ENCODE measurements at regions not wholly inside any gene's neighbourhood (a gene's known extent, or its start where the extent isn't known, plus 50 kb on each side); places are given as distances from the start of the nearest gene placed in this dataset.
"Not testable (repeated sequence)": the region's sequence is repeated elsewhere in the genome, so short reads cannot be mapped to it uniquely, and the experiment has no call there.

GRCh38 chr20:29311046-29311445, 1946.4 kb upstream of the DEFB115 start:
- ATAC-seq; H3K4me1 Mint-ChIP-seq; H3K4me3 Mint-ChIP-seq; H3K36me3 Mint-ChIP-seq; DNase-seq (ENCODE audit: low spot score in 2 of 2); H3K27ac Mint-ChIP-seq: not testable (repeated sequence)
- H3K9me3 Mint-ChIP-seq = peaks cover 37% of the 10 kb centered on the region

GRCh38 chr20:29312679-29313078, 1944.8 kb upstream of the DEFB115 start:
- peaks cover 38% of the 10 kb centered on the region for H3K9me3 Mint-ChIP-seq
- not testable (repeated sequence) for H3K36me3 Mint-ChIP-seq; H3K4me1 Mint-ChIP-seq; DNase-seq (ENCODE audit: low spot score in 2 of 2); H3K27ac Mint-ChIP-seq; H3K4me3 Mint-ChIP-seq; ATAC-seq

GRCh38 chr20:29313481-29313880, 1944.0 kb upstream of the DEFB115 start:
- no peak overlapping the region for H3K27ac Mint-ChIP-seq
- DNase-seq (ENCODE audit: low spot score in 2 of 2) (no peak), ATAC-seq (no peak)
- H3K36me3 Mint-ChIP-seq = no peaks in the 10 kb centered on the region
- H3K4me3 Mint-ChIP-seq = no peak overlapping the region
- H3K4me1 Mint-ChIP-seq = peaks cover 1% of the 10 kb centered on the region
- H3K9me3 Mint-ChIP-seq = peaks cover 31% of the 10 kb centered on the region

- ATAC-seq (no peak), DNase-seq (ENCODE audit: low spot score in 2 of 2) (no peak)
- peaks cover 26% of the 10 kb centered on the region for H3K9me3 Mint-ChIP-seq
- H3K4me1 Mint-ChIP-seq = no peaks in the 10 kb centered on the region
- no peak overlapping the region for H3K4me3 Mint-ChIP-seq
- no peaks in the 10 kb centered on the region for H3K36me3 Mint-ChIP-seq
- H3K27ac Mint-ChIP-seq = no peak overlapping the region
These were observed 1943.2 kb upstream of the DEFB115 start for GRCh38 chr20:29314294-29314693.

- Mint-ChIP-seq H3K27ac (no peak overlapping the region), H3K36me3 (no peaks in the 10 kb centered on the region), H3K4me1 (no peaks in the 10 kb centered on the region), H3K9me3 (peaks cover 14% of the 10 kb centered on the region), H3K4me3 (no peak overlapping the region)
- ATAC-seq (no peak), DNase-seq (ENCODE audit: low spot score in 2 of 2) (no peak)
These were observed 1938.5 kb upstream of the DEFB115 start for GRCh38 chr20:29318871-29319461.

GRCh38 chr20:29319725-29320124, 1937.7 kb upstream of the DEFB115 start:
- H3K9me3 Mint-ChIP-seq = peaks cover 8% of the 10 kb centered on the region
- H3K4me3 Mint-ChIP-seq = no peak overlapping the region
- DNase-seq (ENCODE audit: low spot score in 2 of 2) = no peak

GRCh38 chr20:29320216-29320949, 1937.1 kb upstream of the DEFB115 start:
- H3K36me3 Mint-ChIP-seq, H3K9me3 Mint-ChIP-seq, H3K4me3 Mint-ChIP-seq, H3K27ac Mint-ChIP-seq, ATAC-seq, H3K4me1 Mint-ChIP-seq: not testable (repeated sequence)
- peak in 1 of 2 donors; percentile 34 for DNase-seq (ENCODE audit: low spot score in 2 of 2)

More at GRCh38 chr20:29319725-29320124, 1937.7 kb upstream of the DEFB115 start:
- ATAC-seq = no peak
- no peaks in the 10 kb centered on the region for H3K4me1 Mint-ChIP-seq
- H3K27ac Mint-ChIP-seq = no peak overlapping the region
- no peaks in the 10 kb centered on the region for H3K36me3 Mint-ChIP-seq

- not testable (repeated sequence) for H3K9me3 Mint-ChIP-seq, H3K36me3 Mint-ChIP-seq, ATAC-seq, H3K4me3 Mint-ChIP-seq, H3K27ac Mint-ChIP-seq, H3K4me1 Mint-ChIP-seq
- DNase-seq (ENCODE audit: low spot score in 2 of 2) = peak in 1 of 2 donors; percentile 42
These were observed 1933.6 kb upstream of the DEFB115 start for GRCh38 chr20:29323631-29324515.

GRCh38 chr20:29324516-29325303, 1932.8 kb upstream of the DEFB115 start:
- DNase-seq (ENCODE audit: low spot score in 2 of 2) = peak in 1 of 2 donors; percentile 36
- not testable (repeated sequence) for H3K9me3 Mint-ChIP-seq, H3K36me3 Mint-ChIP-seq, ATAC-seq, H3K4me3 Mint-ChIP-seq, H3K4me1 Mint-ChIP-seq, H3K27ac Mint-ChIP-seq

- Mint-ChIP-seq H3K36me3 (no peaks in the 10 kb centered on the region), H3K27ac (no peak overlapping the region), H3K9me3 (peaks cover 11% of the 10 kb centered on the region), H3K4me3 (no peak overlapping the region), H3K4me1 (peaks cover 5% of the 10 kb centered on the region)
- DNase-seq (ENCODE audit: low spot score in 2 of 2) (no peak), ATAC-seq (no peak)
These were observed 1932.2 kb upstream of the DEFB115 start for GRCh38 chr20:29325304-29325640.

- H3K9me3 Mint-ChIP-seq = peaks cover 15% of the 10 kb centered on the region
- not testable (repeated sequence) for H3K36me3 Mint-ChIP-seq; H3K4me1 Mint-ChIP-seq; H3K4me3 Mint-ChIP-seq; H3K27ac Mint-ChIP-seq; ATAC-seq; DNase-seq (ENCODE audit: low spot score in 2 of 2)
These were observed 1931.7 kb upstream of the DEFB115 start for GRCh38 chr20:29325781-29326180.

GRCh38 chr20:29326376-29327070, 1930.9 kb upstream of the DEFB115 start:
- H3K27ac Mint-ChIP-seq = no peak overlapping the region

GRCh38 chr20:29327600-29328420, 1929.7 kb upstream of the DEFB115 start:
- not testable (repeated sequence) for H3K4me1 Mint-ChIP-seq, ATAC-seq, H3K36me3 Mint-ChIP-seq, H3K27ac Mint-ChIP-seq, H3K4me3 Mint-ChIP-seq
- DNase-seq (ENCODE audit: low spot score in 2 of 2) = peak in 1 of 2 donors; percentile 71
- H3K9me3 Mint-ChIP-seq = peaks cover 19% of the 10 kb centered on the region

More at GRCh38 chr20:29326376-29327070, 1930.9 kb upstream of the DEFB115 start:
- peak in 1 of 2 donors; percentile 46 for DNase-seq (ENCODE audit: low spot score in 2 of 2)
- H3K9me3 Mint-ChIP-seq = peaks cover 14% of the 10 kb centered on the region
- no peaks in the 10 kb centered on the region for H3K36me3 Mint-ChIP-seq
- peaks cover 5% of the 10 kb centered on the region for H3K4me1 Mint-ChIP-seq
- H3K4me3 Mint-ChIP-seq = no peak overlapping the region
- ATAC-seq = peak; percentile 67

Measured in stimulated activated effector memory CD8-positive, alpha-beta T cell treated with anti-CD3 and anti-CD28 coated beads, Interleukin-12 subunit alpha, Interleukin-12 subunit beta, amount 100 ng/mL, for 72 hours (primary cell).